Activated CD4-positive, alpha-beta memory T cell treated with anti-CD3 and anti-CD28 coated beads, Interleukin-2, amount 10 ng/mL, durations not matched to agents 7 days and 5 days (primary cell): ENCODE measurements at regions not wholly inside any gene's neighbourhood (a gene's known extent, or its start where the extent isn't known, plus 50 kb on each side); places are given as distances from the start of the nearest gene placed in this dataset.

Experiments
- CTCF ChIA-PET: fragments of 350-600 bp; sonication (Branson Sonifier 250); formaldehyde crosslinking; loops from one replicate; lab custom pipeline; 2021; ENCODE audit warnings: antibody characterized with exemption, inconsistent platforms; lab: Charles Lee
- POLR2A ChIA-PET: fragments of 350-600 bp; sonication (Branson Sonifier 250); formaldehyde crosslinking; loops from one replicate; lab custom pipeline; 2021; ENCODE audit warnings: antibody characterized with exemption; lab: Charles Lee
- DNase-seq: peaks from one replicate; pipeline ENCODE4 v3.0.0-alpha.2; 2020
- H3K27ac Mint-ChIP-seq: one replicate; pipeline ENCODE4 v1.8.0; 2021; ENCODE audit warnings: mild to moderate bottlenecking, mixed read lengths
- H3K27me3 Mint-ChIP-seq: one replicate; pipeline ENCODE4 v1.8.0; 2021; ENCODE audit warnings: mixed read lengths
- H3K36me3 Mint-ChIP-seq: one replicate; pipeline ENCODE4 v1.8.0; 2021; ENCODE audit warnings: low read depth, mixed read lengths
- H3K4me1 Mint-ChIP-seq: one replicate; pipeline ENCODE4 v1.8.0; 2021; ENCODE audit warnings: mixed read lengths
- H3K4me3 Mint-ChIP-seq: one replicate; pipeline ENCODE4 v1.8.0; 2021; ENCODE audit warnings: mild to moderate bottlenecking, mixed read lengths
- H3K9me3 Mint-ChIP-seq: one replicate; pipeline ENCODE4 v1.8.0; 2021; ENCODE audit warnings: mixed read lengths

DNA sequence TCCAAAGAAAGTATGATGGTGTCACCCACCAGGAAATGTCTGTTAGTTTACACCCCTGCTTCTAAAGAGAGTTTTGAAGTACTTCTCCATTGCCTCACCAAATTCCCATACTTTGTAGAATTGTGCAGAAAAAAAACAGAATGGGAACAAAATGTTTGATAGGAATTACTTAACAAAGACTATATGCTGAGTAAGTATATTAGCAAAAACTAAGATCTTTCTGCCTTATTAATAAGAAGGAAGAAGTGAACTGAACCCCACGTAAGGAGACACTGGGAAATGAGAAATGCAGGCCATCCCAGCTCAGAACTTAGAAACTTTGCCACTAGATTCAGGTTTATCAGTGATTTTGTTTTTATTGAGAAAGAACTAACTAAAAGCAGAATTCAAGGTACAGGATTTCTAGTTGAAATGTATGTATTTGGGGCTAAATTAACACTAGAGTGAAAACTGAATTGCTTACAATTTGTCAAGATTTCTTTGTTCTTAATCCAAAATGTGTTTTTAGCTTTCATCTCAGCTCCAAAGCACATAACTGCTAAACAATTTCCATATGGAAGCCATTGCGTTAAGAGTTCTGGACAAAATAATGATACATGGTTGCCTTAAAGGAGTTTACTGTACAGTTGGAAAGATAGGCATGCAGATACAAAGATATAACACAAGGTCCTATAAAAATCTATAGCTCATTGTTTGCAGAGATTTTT lies 102.7 kb upstream of the BMP5 start:
- Mint-ChIP-seq H3K36me3 (no peaks in the 10 kb centered on the region), H3K27me3 (no peaks in the 10 kb centered on the region), H3K9me3 (no peaks in the 10 kb centered on the region), H3K4me1 (no peaks in the 10 kb centered on the region), H3K4me3 (no peak overlapping the region), H3K27ac (no peak overlapping the region)
- POLR2A ChIA-PET, result no interaction called here
- no peak for DNase-seq
- CTCF ChIA-PET, result interaction anchor here (0.7 kb wide), 1 partner anchor 315 kb away, joined by 3 read pairs; no protein-coding TSS in a partner anchor

DNA sequence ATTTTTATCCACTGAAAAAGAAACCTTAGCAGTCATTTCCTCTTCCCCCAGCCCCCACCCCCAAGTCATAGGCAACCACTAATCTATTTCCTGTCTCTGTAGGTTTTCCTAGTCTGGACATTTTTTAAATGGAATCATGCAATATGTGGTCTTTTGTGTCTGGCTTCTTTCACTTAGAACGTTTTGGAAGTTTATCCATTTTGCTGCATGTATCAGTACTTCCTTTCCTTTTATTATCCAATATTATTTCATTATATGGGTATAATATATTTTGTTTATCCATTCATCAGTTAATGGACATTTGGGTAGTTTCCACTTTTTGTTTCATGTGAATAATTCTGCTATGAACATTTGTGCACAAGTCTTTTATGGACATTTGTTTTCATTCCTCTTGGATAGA lies 99.3 kb upstream of the BMP5 start:
- DNase-seq, result no peak
- H3K27me3 Mint-ChIP-seq, result no peaks in the 10 kb centered on the region
- no peaks in the 10 kb centered on the region for H3K36me3 Mint-ChIP-seq
- POLR2A ChIA-PET, result no interaction called here
- no peak overlapping the region for H3K4me3 Mint-ChIP-seq
- H3K4me1 Mint-ChIP-seq, result no peaks in the 10 kb centered on the region
- CTCF ChIA-PET, result no interaction called here
- H3K27ac Mint-ChIP-seq, result no peak overlapping the region
- no peaks in the 10 kb centered on the region for H3K9me3 Mint-ChIP-seq

DNA sequence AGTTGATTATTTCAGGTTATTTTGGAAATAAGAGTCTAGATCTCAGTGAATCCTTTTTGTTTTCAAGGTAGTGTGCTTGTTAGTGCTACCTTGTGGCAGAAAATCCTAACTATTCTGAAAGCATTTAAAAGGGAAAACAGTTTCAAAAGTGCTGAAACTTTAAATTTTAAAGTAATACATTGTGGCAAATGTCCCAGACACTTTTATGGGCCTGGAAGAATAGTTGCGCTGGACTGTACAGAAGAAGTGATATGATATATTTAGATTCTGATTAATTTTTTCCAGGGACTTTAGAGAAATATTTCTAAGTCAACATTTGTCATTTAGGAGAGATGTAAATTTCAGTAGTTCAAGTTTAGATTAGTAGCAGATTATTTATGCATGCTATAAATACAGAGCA lies 96.7 kb upstream of the BMP5 start:
- H3K9me3 Mint-ChIP-seq, result no peaks in the 10 kb centered on the region
- H3K27ac Mint-ChIP-seq, result no peak overlapping the region
- no peak overlapping the region for H3K4me3 Mint-ChIP-seq
- ChIA-PET POLR2A (no interaction called here), CTCF (no interaction called here)
- no peaks in the 10 kb centered on the region for H3K27me3 Mint-ChIP-seq
- H3K36me3 Mint-ChIP-seq, result no peaks in the 10 kb centered on the region
- DNase-seq, result no peak
- no peaks in the 10 kb centered on the region for H3K4me1 Mint-ChIP-seq

DNA sequence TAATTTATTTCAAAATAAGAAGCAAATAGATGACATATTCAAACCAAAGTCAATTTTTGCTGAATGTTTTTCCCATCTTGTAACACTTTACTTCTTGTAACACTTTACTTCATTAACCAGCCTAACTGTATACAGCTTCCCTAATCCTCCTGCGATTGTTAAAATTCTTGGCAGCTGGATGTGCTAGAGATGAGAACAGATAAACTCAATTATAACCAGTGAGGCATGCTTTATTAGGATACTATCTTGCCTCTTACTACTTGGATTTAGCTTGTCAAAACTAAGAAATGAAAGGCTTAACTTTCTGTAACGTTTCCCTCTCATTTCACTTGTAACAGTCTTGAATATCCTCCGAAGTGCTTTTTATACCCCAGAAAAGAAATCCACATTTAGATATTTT lies 94.1 kb upstream of the BMP5 start:
- no peak for DNase-seq
- ChIA-PET POLR2A (no interaction called here), CTCF (no interaction called here)
- H3K27me3 Mint-ChIP-seq, result no peaks in the 10 kb centered on the region
- H3K4me3 Mint-ChIP-seq, result no peak overlapping the region
- H3K36me3 Mint-ChIP-seq, result no peaks in the 10 kb centered on the region
- no peaks in the 10 kb centered on the region for H3K4me1 Mint-ChIP-seq
- H3K27ac Mint-ChIP-seq, result no peak overlapping the region
- no peaks in the 10 kb centered on the region for H3K9me3 Mint-ChIP-seq

DNA sequence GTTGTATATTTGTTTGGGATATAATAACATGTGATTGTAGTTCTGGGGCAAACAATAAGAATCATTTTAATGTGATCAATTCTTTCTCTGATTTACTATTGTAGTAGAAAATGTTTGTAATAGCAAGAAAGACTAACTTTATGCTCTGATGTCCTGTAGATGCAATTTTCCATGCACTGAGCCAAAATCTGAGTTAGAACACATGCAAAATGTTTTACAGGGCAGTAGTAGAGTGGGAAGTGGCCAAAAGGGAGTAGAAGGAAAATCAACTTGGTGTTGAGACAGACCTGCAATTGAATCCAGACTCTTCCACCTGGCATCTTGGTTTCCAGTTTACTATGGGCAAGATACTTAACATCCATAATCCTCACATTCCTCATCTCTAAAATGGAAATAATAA lies 93.5 kb upstream of the BMP5 start:
- Mint-ChIP-seq H3K36me3 (no peaks in the 10 kb centered on the region), H3K9me3 (no peaks in the 10 kb centered on the region), H3K27me3 (no peaks in the 10 kb centered on the region), H3K4me1 (no peaks in the 10 kb centered on the region), H3K27ac (no peak overlapping the region), H3K4me3 (no peak overlapping the region)
- CTCF ChIA-PET, result no interaction called here
- POLR2A ChIA-PET, result no interaction called here
- no peak for DNase-seq

DNA sequence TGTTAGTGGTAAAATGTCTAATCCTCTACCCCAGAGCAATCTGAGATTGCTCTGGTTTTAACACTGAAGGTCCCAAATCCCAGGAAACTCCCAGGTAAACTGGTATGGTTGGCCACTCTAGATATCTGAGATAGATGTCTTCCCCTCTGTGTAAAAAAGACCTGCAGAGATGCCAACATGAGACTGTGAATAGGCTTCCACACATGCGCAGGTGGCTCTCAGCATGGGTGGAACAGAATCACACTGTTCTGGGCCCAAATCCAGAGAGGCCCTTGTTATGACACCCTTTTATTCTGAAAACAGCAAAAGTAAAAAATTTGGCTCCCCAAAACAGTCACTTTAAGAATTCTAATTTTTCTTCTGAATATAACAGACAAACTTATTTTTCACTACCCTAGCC lies 88.7 kb upstream of the BMP5 start:
- Mint-ChIP-seq H3K9me3 (peaks cover 2% of the 10 kb centered on the region), H3K4me3 (no peak overlapping the region), H3K4me1 (no peaks in the 10 kb centered on the region), H3K36me3 (no peaks in the 10 kb centered on the region), H3K27me3 (no peaks in the 10 kb centered on the region), H3K27ac (no peak overlapping the region)
- CTCF ChIA-PET, result no interaction called here
- no peak for DNase-seq
- POLR2A ChIA-PET, result no interaction called here

DNA sequence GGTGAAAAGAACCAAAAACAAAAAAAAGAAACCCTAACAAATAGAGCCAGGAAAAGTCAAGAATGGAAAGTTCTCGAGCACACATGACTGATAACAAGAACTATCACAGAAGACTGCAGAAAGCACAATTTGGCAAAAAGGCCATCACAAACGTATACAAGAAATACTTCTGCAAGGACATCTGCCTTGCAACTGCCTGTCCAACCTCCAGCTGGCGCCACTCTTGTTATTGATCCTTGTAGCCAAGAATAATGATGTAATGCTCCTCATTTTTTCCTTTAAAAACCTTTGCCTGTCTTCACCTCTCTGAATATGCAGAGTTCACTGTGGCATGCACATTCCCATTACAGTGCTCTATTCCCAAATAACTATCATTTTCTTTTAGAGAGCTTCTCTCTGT lies 87.9 kb upstream of the BMP5 start:
- ChIA-PET CTCF (no interaction called here), POLR2A (no interaction called here)
- peaks cover 2% of the 10 kb centered on the region for H3K9me3 Mint-ChIP-seq
- H3K27ac Mint-ChIP-seq, result no peak overlapping the region
- H3K4me1 Mint-ChIP-seq, result no peaks in the 10 kb centered on the region
- no peaks in the 10 kb centered on the region for H3K36me3 Mint-ChIP-seq
- no peak overlapping the region for H3K4me3 Mint-ChIP-seq
- no peaks in the 10 kb centered on the region for H3K27me3 Mint-ChIP-seq
- no peak for DNase-seq

DNA sequence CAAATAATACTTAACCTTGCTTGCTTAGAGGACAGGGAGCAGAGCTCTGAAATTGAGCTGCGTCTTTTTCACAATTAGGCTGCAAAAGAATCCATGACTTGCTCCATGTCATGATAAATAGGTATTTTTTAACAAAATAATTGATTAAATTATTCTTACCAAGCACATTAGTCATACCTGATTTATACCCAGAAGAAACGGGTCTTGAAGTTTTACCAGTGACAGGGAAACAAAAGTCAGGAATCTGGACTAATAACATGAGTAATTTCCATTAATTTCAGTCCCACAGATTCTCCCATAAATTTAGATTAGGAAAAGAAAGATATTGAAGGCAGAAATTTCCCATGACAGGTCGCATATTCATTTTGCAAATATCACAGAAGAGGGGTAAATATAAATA lies 85.0 kb upstream of the BMP5 start:
- ChIA-PET CTCF (no interaction called here), POLR2A (no interaction called here)
- H3K4me1 Mint-ChIP-seq, result no peaks in the 10 kb centered on the region

DNA sequence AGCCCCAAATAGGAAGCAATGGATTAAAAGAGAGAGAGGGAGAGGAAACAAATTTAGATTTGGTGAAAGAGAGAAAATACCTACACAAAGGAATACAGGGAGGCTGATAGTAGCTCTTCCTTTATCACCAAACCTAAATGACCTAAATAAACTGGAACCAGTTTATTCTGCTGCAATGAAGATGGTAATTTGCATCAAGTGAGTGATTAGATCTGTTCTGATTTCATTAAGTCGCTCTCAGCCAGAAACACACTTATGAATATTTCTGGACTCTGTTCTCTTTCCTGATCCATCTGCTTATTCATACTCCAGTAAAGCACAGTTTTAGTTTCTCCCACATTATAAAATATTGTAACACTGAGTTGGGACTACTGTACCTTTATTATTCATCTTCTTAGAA lies 83.4 kb upstream of the BMP5 start:
- no peaks in the 10 kb centered on the region for H3K36me3 Mint-ChIP-seq
- CTCF ChIA-PET, result no interaction called here
- POLR2A ChIA-PET, result no interaction called here
- no peak for DNase-seq
- no peak overlapping the region for H3K27ac Mint-ChIP-seq
- H3K4me3 Mint-ChIP-seq, result no peak overlapping the region
- H3K9me3 Mint-ChIP-seq, result peaks cover 2% of the 10 kb centered on the region
- H3K4me1 Mint-ChIP-seq, result no peaks in the 10 kb centered on the region
- H3K27me3 Mint-ChIP-seq, result no peaks in the 10 kb centered on the region

More for the DNA sequence above, 85.0 kb upstream of the BMP5 start:
- no peaks in the 10 kb centered on the region for H3K36me3 Mint-ChIP-seq
- peaks cover 2% of the 10 kb centered on the region for H3K9me3 Mint-ChIP-seq
- DNase-seq, result no peak
- no peak overlapping the region for H3K27ac Mint-ChIP-seq
- H3K27me3 Mint-ChIP-seq, result no peaks in the 10 kb centered on the region
- H3K4me3 Mint-ChIP-seq, result no peak overlapping the region

DNA sequence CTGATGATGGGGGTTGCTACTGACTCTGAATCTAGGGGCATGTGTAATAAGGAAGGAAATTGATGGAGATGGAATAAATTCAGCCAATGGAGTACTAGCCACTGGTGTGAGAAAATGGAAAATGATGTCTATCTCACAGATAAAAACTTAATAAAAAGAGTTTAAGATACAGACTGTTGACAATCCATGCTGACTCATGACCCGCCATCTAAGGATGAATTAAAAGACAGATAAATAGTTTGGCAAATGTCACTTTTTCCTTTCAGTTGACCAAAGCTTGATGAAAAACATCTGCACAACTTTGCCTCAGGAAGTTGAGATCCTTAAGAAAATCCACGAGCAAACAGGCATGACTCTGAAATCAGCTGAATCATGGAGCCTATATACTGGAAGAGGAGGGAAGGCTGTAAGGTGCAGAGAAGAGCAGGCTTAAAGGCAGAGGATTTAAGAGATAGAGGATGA lies 82.6 kb upstream of the BMP5 start:
- ChIA-PET CTCF (no interaction called here), POLR2A (no interaction called here)
- no peak overlapping the region for H3K4me3 Mint-ChIP-seq
- H3K4me1 Mint-ChIP-seq, result no peaks in the 10 kb centered on the region
- peaks cover 2% of the 10 kb centered on the region for H3K9me3 Mint-ChIP-seq
- no peak for DNase-seq
- no peaks in the 10 kb centered on the region for H3K36me3 Mint-ChIP-seq
- no peak overlapping the region for H3K27ac Mint-ChIP-seq
- no peaks in the 10 kb centered on the region for H3K27me3 Mint-ChIP-seq

DNA sequence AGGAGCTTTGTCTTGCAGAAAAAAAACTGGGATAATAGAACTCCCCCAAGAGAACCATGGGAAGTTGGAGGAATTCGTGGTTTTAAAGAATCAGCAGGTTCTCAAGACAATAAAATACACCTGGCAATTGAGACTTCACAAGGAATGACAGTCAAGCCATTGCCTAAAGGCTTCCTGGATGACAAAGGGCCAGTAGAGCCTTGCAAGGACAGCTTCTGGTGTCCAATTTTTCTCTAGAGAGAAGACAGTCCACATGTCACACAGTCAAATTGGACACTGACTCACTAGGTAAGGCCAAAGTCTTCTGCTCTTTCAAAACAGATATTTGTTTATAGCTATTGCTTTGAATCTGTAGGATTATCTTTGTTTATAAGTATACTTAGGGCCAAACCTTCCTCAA lies 80.3 kb upstream of the BMP5 start:
- Mint-ChIP-seq H3K27ac (no peak overlapping the region), H3K4me3 (no peak overlapping the region), H3K36me3 (no peaks in the 10 kb centered on the region), H3K4me1 (no peaks in the 10 kb centered on the region), H3K9me3 (peaks cover 7% of the 10 kb centered on the region), H3K27me3 (no peaks in the 10 kb centered on the region)
- no peak for DNase-seq
- CTCF ChIA-PET, result no interaction called here
- POLR2A ChIA-PET, result no interaction called here

DNA sequence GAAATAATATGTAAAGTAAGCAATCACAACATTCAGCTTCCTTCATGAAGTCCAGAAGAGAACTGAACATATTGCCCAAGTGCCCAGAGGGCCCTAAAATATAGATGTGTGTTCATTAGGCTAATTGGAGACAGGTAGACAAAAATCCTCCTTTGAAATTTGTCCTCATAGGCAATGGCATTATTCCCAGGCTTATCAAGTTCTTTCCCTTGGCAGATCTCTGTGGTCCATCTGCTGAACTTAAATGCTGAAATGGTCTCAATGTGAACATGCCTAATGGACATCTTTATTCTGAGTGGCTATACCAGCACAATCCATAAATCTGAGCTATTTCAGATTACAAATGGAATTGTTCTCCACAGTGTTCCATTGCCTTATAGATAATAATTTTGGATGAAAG lies 79.0 kb upstream of the BMP5 start:
- Mint-ChIP-seq H3K27me3 (no peaks in the 10 kb centered on the region), H3K9me3 (peaks cover 7% of the 10 kb centered on the region), H3K4me3 (no peak overlapping the region), H3K36me3 (no peaks in the 10 kb centered on the region), H3K4me1 (no peaks in the 10 kb centered on the region), H3K27ac (no peak overlapping the region)
- ChIA-PET POLR2A (no interaction called here), CTCF (no interaction called here)
- DNase-seq, result no peak

DNA sequence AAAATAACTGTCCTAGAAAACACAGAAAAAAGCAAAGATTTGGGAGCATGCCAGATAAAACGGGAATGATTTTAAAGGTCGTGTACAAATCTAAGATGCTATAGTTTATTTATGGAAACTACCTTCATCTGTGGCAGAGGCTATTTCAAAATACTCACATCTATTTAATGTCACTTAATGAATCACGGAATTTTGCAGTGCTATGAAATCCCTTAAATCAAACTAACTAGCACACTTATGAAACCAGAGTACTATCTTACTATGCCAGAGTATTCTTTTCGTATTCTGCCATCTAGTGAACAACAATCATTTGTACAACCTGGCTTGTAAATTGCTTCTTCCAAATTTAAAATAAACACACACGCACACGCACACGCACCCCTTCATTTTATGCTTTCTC lies 77.9 kb upstream of the BMP5 start:
- peaks cover 7% of the 10 kb centered on the region for H3K9me3 Mint-ChIP-seq
- no peaks in the 10 kb centered on the region for H3K36me3 Mint-ChIP-seq
- no peak for DNase-seq
- H3K4me1 Mint-ChIP-seq, result no peaks in the 10 kb centered on the region
- no peak overlapping the region for H3K4me3 Mint-ChIP-seq
- ChIA-PET POLR2A (no interaction called here), CTCF (no interaction called here)
- no peaks in the 10 kb centered on the region for H3K27me3 Mint-ChIP-seq
- H3K27ac Mint-ChIP-seq, result no peak overlapping the region

DNA sequence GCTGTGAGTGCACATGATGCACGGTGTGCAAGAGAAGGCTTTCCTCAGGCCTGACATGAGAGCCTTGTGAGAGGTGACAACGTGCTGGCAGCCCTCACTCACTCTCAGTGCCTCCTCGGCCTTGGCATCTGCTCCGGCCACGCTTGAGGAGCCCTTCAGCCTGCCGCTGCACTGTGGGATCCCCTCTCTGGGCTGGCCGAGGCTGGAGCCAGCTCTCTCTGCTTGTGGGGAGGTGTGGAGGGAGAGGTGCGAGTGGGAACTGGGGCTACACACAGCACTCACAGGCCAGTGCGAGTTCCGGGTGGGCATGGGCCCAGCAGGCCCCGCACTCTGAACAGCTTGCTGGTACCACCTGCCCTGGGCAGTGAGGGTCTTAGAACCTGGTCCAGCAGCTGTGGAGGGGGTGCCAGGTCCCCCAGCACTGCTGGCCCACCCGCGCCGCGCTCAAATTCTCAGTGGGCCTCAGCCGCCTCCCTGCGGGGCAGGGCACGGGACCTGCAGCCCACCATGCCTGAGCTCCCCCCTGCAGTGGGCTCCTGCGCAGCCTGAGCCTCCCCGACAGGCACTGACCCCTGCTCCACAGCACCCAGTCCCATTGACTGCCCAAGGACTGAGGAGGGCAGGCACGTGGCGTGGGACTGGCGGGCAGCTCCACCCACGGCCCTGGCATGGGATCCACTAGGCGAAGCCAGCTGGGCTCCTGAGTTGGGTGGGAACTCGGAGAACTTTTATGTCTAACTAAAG lies 74.9 kb upstream of the BMP5 start:
- no peaks in the 10 kb centered on the region for H3K27me3 Mint-ChIP-seq
- ChIA-PET CTCF (no interaction called here), POLR2A (no interaction called here)
- H3K27ac Mint-ChIP-seq, result no peak overlapping the region
- H3K4me3 Mint-ChIP-seq, result no peak overlapping the region
- H3K9me3 Mint-ChIP-seq, result peaks cover 9% of the 10 kb centered on the region
- no peaks in the 10 kb centered on the region for H3K36me3 Mint-ChIP-seq
- H3K4me1 Mint-ChIP-seq, result no peaks in the 10 kb centered on the region
- DNase-seq, result no peak
